ENCODE measurements at regions not wholly inside any gene's neighbourhood (a gene's known extent, or its start where the extent isn't known, plus 50 kb on each side); places are given as distances from the start of the nearest gene placed in this dataset.
"Not testable (repeated sequence)": the region's sequence is repeated elsewhere in the genome, so short reads cannot be mapped to it uniquely, and the experiment has no call there.

DNA sequence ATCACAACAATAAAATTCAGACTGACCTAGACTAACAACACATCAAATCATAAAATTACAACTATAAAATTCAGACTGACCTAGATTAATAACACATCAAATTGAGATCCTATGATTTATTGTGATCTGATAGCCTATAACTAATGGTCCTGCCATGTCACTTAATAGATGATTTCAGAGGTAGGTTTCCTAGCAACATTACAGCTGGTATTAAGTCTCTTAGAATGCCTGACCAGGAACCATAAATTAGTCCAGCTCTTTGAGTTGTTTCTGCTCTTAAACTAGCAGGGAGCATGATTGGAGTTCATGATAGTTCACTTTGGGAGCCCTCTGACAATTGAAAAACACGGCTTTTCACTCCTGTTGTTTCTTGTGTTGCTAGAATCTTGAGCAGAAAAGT is 318.9 kb downstream of the BMPER start:
- DNase-seq (no peak), ATAC-seq (no peak)
- WGBS (ENCODE audit: insufficient coverage) = no CpG with 5 or more reads among the region's 1 CpG
- H3K4me1 ChIP-seq (ENCODE audit: control insufficient read depth, insufficient read depth, low read length) = no peaks in the 10 kb centered on the region
- no peaks in the 10 kb centered on the region for H3K9me3 ChIP-seq (ENCODE audit: control insufficient read depth, insufficient read depth, low read length)
- H3K4me3 Mint-ChIP-seq = no peak overlapping the region
- no peaks in the 10 kb centered on the region for H3K36me3 Mint-ChIP-seq
- no peaks in the 10 kb centered on the region for H3K27me3 Mint-ChIP-seq (ENCODE audit: low read depth in 2 of 2)
- H3K36me3 ChIP-seq (ENCODE audit: control insufficient read depth, insufficient read depth, low read length) = no peaks in the 10 kb centered on the region
- TF ChIP-seq, protein P1, sequence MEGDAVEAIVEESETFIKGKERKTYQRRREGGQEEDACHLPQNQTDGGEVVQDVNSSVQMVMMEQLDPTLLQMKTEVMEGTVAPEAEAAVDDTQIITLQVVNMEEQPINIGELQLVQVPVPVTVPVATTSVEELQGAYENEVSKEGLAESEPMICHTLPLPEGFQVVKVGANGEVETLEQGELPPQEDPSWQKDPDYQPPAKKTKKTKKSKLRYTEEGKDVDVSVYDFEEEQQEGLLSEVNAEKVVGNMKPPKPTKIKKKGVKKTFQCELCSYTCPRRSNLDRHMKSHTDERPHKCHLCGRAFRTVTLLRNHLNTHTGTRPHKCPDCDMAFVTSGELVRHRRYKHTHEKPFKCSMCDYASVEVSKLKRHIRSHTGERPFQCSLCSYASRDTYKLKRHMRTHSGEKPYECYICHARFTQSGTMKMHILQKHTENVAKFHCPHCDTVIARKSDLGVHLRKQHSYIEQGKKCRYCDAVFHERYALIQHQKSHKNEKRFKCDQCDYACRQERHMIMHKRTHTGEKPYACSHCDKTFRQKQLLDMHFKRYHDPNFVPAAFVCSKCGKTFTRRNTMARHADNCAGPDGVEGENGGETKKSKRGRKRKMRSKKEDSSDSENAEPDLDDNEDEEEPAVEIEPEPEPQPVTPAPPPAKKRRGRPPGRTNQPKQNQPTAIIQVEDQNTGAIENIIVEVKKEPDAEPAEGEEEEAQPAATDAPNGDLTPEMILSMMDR (IDR thresholded peaks at IDR 0.05) = no peak
- no peaks in the 10 kb centered on the region for H3K4me1 Mint-ChIP-seq
- H3K27ac Mint-ChIP-seq = no peak overlapping the region
- no peaks in the 10 kb centered on the region for H3K27me3 ChIP-seq (ENCODE audit: control insufficient read depth, insufficient read depth, low read length)
- H3K27ac ChIP-seq (ENCODE audit: low read length) = no peak overlapping the region
- no peak overlapping the region for H3K4me3 ChIP-seq (ENCODE audit: low read length)
- intact Hi-C loops (cut with micrococcal nuclease) = no loop called here
- peaks cover 2 to 5% of the 10 kb centered on the region in 2 donors for H3K9me3 Mint-ChIP-seq

DNA sequence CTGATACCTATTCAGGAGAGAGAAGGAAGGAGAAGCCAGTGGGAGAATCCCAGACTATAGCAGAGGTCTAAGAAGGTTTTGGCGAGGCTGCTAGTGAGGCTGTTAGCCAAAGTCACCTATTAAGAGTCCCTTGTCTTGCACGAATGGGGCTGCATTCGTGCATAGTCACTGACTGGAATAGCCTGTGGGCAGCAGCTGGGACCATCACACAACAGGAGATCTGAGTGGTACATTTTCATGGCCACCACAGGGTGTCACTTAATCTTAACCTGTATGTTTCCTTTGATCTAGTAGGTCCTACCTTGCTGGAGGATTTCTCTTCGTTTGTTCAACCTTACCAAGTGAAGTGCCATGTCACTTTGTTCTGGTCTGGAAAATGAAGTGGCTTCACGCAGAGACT is 319.9 kb downstream of the BMPER start:
- no peaks in the 10 kb centered on the region for H3K9me3 ChIP-seq (ENCODE audit: control insufficient read depth, insufficient read depth, low read length)
- no peaks in the 10 kb centered on the region for H3K4me1 ChIP-seq (ENCODE audit: control insufficient read depth, insufficient read depth, low read length)
- DNase-seq (no peak), ATAC-seq (no peak)
- no peaks in the 10 kb centered on the region for H3K27me3 Mint-ChIP-seq (ENCODE audit: low read depth in 2 of 2)
- no peak overlapping the region for H3K27ac ChIP-seq (ENCODE audit: low read length)
- no peak overlapping the region for H3K4me3 Mint-ChIP-seq
- intact Hi-C loops (cut with micrococcal nuclease) = no loop called here
- TF ChIP-seq, protein P1 (IDR thresholded peaks at IDR 0.05) = no peak
- 63% methylated on average over 5 of the region's 5 CpGs for WGBS (ENCODE audit: insufficient coverage)
- no peaks in the 10 kb centered on the region for H3K4me1 Mint-ChIP-seq
- no peak overlapping the region for H3K4me3 ChIP-seq (ENCODE audit: low read length)
- H3K27ac Mint-ChIP-seq = no peak overlapping the region
- no peaks in the 10 kb centered on the region for H3K36me3 Mint-ChIP-seq
- H3K36me3 ChIP-seq (ENCODE audit: control insufficient read depth, insufficient read depth, low read length) = no peaks in the 10 kb centered on the region
- no peaks in the 10 kb centered on the region for H3K27me3 ChIP-seq (ENCODE audit: control insufficient read depth, insufficient read depth, low read length)
- peaks cover 2 to 5% of the 10 kb centered on the region in 2 donors for H3K9me3 Mint-ChIP-seq

DNA sequence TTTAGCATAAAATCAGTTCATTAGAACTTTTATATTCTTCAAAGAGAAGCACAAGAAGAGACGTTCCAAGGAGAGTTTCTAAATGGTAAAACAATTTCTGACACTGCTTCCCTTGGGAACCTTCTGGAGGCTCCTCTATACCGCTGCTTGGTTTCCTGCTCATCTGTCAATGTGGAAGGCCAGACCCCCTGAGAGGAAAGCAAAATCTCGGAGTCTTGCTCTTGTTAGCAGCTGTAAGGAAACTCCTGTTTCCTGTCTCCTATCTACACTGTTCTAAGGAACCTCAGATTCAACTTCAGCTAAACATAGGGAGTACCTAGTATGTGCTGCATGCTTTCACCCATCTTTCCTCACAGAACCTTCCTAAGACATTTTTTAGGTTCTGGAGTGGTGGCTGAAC is 322.2 kb downstream of the BMPER start:
- no peaks in the 10 kb centered on the region for H3K36me3 ChIP-seq (ENCODE audit: control insufficient read depth, insufficient read depth, low read length)
- no peak overlapping the region for H3K27ac Mint-ChIP-seq
- H3K9me3 ChIP-seq (ENCODE audit: control insufficient read depth, insufficient read depth, low read length) = no peaks in the 10 kb centered on the region
- H3K4me3 ChIP-seq (ENCODE audit: low read length) = no peak overlapping the region
- DNase-seq (no peak), ATAC-seq (no peak)
- H3K27ac ChIP-seq (ENCODE audit: low read length) = no peak overlapping the region
- H3K4me1 ChIP-seq (ENCODE audit: control insufficient read depth, insufficient read depth, low read length) = no peaks in the 10 kb centered on the region
- no peaks in the 10 kb centered on the region for H3K27me3 Mint-ChIP-seq (ENCODE audit: low read depth in 2 of 2)
- peaks cover 6 to 12% of the 10 kb centered on the region in 2 donors for H3K9me3 Mint-ChIP-seq
- 3% methylated on average over 3 of the region's 3 CpGs for WGBS (ENCODE audit: insufficient coverage)
- no peaks in the 10 kb centered on the region for H3K36me3 Mint-ChIP-seq
- TF ChIP-seq, protein P1 (IDR thresholded peaks at IDR 0.05) = no peak
- no peaks in the 10 kb centered on the region for H3K27me3 ChIP-seq (ENCODE audit: control insufficient read depth, insufficient read depth, low read length)
- intact Hi-C loops (cut with micrococcal nuclease) = no loop called here
- H3K4me1 Mint-ChIP-seq = no peaks in the 10 kb centered on the region
- H3K4me3 Mint-ChIP-seq = no peak overlapping the region

DNA sequence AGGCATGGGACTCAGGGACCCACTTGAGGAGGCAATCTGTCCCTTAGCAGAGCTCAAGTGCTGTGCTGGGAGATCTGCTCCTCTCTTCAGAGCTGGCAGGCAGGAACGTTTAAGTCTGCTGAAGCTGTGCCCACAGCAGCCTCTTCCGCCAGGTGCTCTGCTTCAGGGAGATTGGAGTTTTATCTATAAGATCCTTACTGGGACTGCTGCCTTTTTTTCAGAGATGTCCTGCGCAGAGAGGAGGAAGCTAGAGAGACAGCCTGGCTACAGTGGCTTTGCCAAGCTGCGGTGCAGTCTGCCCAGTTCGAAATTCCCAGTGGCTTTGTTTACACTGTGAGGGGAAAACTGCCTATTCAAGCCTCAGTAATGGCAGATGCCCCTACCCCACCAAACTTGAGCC is 329.8 kb downstream of the BMPER start:
- H3K27me3 Mint-ChIP-seq (ENCODE audit: low read depth in 2 of 2); H3K36me3 Mint-ChIP-seq; H3K9me3 ChIP-seq (ENCODE audit: control insufficient read depth, insufficient read depth, low read length); H3K4me3 ChIP-seq (ENCODE audit: low read length); H3K4me3 Mint-ChIP-seq; intact Hi-C loops (cut with micrococcal nuclease); H3K36me3 ChIP-seq (ENCODE audit: control insufficient read depth, insufficient read depth, low read length); H3K27me3 ChIP-seq (ENCODE audit: control insufficient read depth, insufficient read depth, low read length); ATAC-seq; H3K27ac Mint-ChIP-seq; H3K27ac ChIP-seq (ENCODE audit: low read length); H3K4me1 ChIP-seq (ENCODE audit: control insufficient read depth, insufficient read depth, low read length); DNase-seq; H3K4me1 Mint-ChIP-seq: not testable (repeated sequence)
- peaks cover 7 to 12% of the 10 kb centered on the region in 2 donors for H3K9me3 Mint-ChIP-seq
- WGBS (ENCODE audit: insufficient coverage) = 87% methylated on average over 5 of the region's 5 CpGs
